ENCODE measurements at regions not wholly inside any gene's neighbourhood (a gene's known extent, or its start where the extent isn't known, plus 50 kb on each side); places are given as distances from the start of the nearest gene placed in this dataset.

DNA sequence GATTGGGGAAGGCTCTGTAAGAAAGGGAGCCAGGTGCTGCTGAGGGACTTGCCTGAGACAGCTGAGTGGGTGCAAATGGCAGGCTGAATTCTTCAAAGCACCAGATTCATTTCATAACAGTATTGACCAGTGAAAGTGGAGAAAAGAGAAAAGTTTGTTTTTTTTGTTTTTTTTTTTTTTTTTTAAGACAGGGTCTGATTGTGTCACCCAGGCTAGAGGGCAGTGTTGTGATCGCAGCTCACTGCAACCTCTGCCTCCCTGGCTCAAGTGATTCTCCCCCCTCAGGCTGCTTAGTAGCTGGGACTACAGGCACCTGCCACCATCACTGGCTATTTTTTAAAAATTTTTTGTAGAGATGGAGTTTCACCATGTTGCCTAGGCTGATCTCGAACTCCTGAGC lies 494.0 kb downstream of the MIAT start:
- WGBS = 77% methylated on average over 2 of the region's 2 CpGs
- no peaks in the 10 kb centered on the region for H3K36me3 ChIP-seq (ENCODE audit: control insufficient read depth in 2 of 2, insufficient read depth in 2 of 2, low read length in 1 of 2)
- H3K4me3 ChIP-seq (ENCODE audit: low read length in 2 of 2) = no peak overlapping the region
- no peaks in the 10 kb centered on the region for H3K9me3 ChIP-seq (ENCODE audit: control insufficient read depth in 2 of 2, insufficient read depth in 1 of 2, low read length in 1 of 2)
- H3K27me3 ChIP-seq (ENCODE audit: control insufficient read depth in 2 of 2, insufficient read depth in 1 of 2, low read length in 1 of 2) = no peaks in the 10 kb centered on the region
- no peak overlapping the region for H3K27ac ChIP-seq (ENCODE audit: low read depth in 1 of 2, low read length in 1 of 2)
- no peaks in the 10 kb centered on the region for H3K4me1 ChIP-seq (ENCODE audit: control insufficient read depth in 2 of 2, insufficient read depth in 2 of 2, low read length in 2 of 2)
- DNase-seq (ENCODE audit: low read depth in 6 of 9, low spot score in 9 of 9) = no peak

GRCh38 chr22:27152033-27152432 lies 494.6 kb downstream of the MIAT start:
- Histone ChIP-seq H3K4me3 (ENCODE audit: low read length in 2 of 2) (no peak overlapping the region), H3K27ac (ENCODE audit: low read depth in 1 of 2, low read length in 1 of 2) (no peak overlapping the region)
- 95% methylated on average over 2 of the region's 2 CpGs for WGBS

DNA sequence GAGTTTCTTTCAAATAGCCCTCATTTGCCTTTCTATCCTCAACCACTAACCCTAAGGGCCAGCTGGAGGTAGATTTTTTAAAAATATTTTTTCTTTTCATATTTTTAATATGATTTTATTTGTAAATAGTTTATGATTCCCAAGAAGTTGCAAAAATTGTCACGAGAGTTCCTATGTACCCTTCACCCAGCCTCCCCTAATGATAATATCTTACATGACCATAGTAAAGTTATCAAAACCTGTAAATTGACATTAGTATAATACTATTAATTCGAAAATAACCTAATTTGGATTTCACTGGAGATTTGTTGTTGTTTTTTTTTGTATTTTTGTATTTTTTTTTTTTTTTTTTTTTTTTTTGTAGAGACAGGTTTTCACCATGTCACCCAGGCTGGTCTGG lies 495.5 kb downstream of the MIAT start:
- H3K9me3 ChIP-seq (ENCODE audit: control insufficient read depth in 2 of 2, insufficient read depth in 1 of 2, low read length in 1 of 2) = no peaks in the 10 kb centered on the region
- H3K36me3 ChIP-seq (ENCODE audit: control insufficient read depth in 2 of 2, insufficient read depth in 2 of 2, low read length in 1 of 2) = no peaks in the 10 kb centered on the region
- WGBS = 84% methylated on average over 2 of the region's 2 CpGs
- no peaks in the 10 kb centered on the region for H3K4me1 ChIP-seq (ENCODE audit: control insufficient read depth in 2 of 2, insufficient read depth in 2 of 2, low read length in 2 of 2)
- H3K27ac ChIP-seq (ENCODE audit: low read depth in 1 of 2, low read length in 1 of 2) = no peak overlapping the region
- DNase-seq (ENCODE audit: low read depth in 6 of 9, low spot score in 9 of 9) = no peak
- H3K27me3 ChIP-seq (ENCODE audit: control insufficient read depth in 2 of 2, insufficient read depth in 1 of 2, low read length in 1 of 2) = no peaks in the 10 kb centered on the region
- H3K4me3 ChIP-seq (ENCODE audit: low read length in 2 of 2) = no peak overlapping the region

More at GRCh38 chr22:27152033-27152432, 494.6 kb downstream of the MIAT start:
- no peaks in the 10 kb centered on the region for H3K9me3 ChIP-seq (ENCODE audit: control insufficient read depth in 2 of 2, insufficient read depth in 1 of 2, low read length in 1 of 2)
- H3K36me3 ChIP-seq (ENCODE audit: control insufficient read depth in 2 of 2, insufficient read depth in 2 of 2, low read length in 1 of 2) = no peaks in the 10 kb centered on the region
- H3K27me3 ChIP-seq (ENCODE audit: control insufficient read depth in 2 of 2, insufficient read depth in 1 of 2, low read length in 1 of 2) = no peaks in the 10 kb centered on the region
- H3K4me1 ChIP-seq (ENCODE audit: control insufficient read depth in 2 of 2, insufficient read depth in 2 of 2, low read length in 2 of 2) = no peaks in the 10 kb centered on the region
- DNase-seq (ENCODE audit: low read depth in 6 of 9, low spot score in 9 of 9) = no peak

DNA sequence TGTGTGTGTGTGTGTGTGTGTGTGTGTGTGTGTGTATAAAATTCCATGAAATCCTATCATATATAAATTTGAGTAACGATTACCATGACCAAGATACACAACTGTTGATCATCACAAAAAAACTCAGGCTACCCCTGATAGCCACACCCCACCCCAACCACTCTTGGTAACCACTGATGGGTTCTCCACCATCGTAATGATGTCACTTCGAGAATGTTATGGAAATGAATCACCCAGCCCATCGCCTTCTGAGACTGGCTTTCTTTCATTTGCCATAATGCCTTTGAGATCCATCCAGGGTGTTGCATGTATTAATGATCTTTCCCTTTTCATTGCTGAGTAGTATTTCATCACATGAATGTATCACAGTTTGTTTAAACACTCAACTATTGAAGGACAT lies 496.0 kb downstream of the MIAT start:
- no peaks in the 10 kb centered on the region for H3K9me3 ChIP-seq (ENCODE audit: control insufficient read depth in 2 of 2, insufficient read depth in 1 of 2, low read length in 1 of 2)
- no peaks in the 10 kb centered on the region for H3K4me1 ChIP-seq (ENCODE audit: control insufficient read depth in 2 of 2, insufficient read depth in 2 of 2, low read length in 2 of 2)
- no peaks in the 10 kb centered on the region for H3K36me3 ChIP-seq (ENCODE audit: control insufficient read depth in 2 of 2, insufficient read depth in 2 of 2, low read length in 1 of 2)
- no peak for DNase-seq (ENCODE audit: low read depth in 6 of 9, low spot score in 9 of 9)
- no peak overlapping the region for H3K27ac ChIP-seq (ENCODE audit: low read depth in 1 of 2, low read length in 1 of 2)
- H3K27me3 ChIP-seq (ENCODE audit: control insufficient read depth in 2 of 2, insufficient read depth in 1 of 2, low read length in 1 of 2) = no peaks in the 10 kb centered on the region
- WGBS = 96% methylated on average over 4 of the region's 4 CpGs
- no peak overlapping the region for H3K4me3 ChIP-seq (ENCODE audit: low read length in 2 of 2)

GRCh38 chr22:27154717-27155116 lies 497.3 kb downstream of the MIAT start:
- H3K27ac ChIP-seq (ENCODE audit: low read depth in 1 of 2, low read length in 1 of 2) = no peak overlapping the region
- no peaks in the 10 kb centered on the region for H3K27me3 ChIP-seq (ENCODE audit: control insufficient read depth in 2 of 2, insufficient read depth in 1 of 2, low read length in 1 of 2)
- no peak overlapping the region for H3K4me3 ChIP-seq (ENCODE audit: low read length in 2 of 2)
- DNase-seq (ENCODE audit: low read depth in 6 of 9, low spot score in 9 of 9) = no peak
- no peaks in the 10 kb centered on the region for H3K4me1 ChIP-seq (ENCODE audit: control insufficient read depth in 2 of 2, insufficient read depth in 2 of 2, low read length in 2 of 2)
- no peaks in the 10 kb centered on the region for H3K36me3 ChIP-seq (ENCODE audit: control insufficient read depth in 2 of 2, insufficient read depth in 2 of 2, low read length in 1 of 2)
- no peaks in the 10 kb centered on the region for H3K9me3 ChIP-seq (ENCODE audit: control insufficient read depth in 2 of 2, insufficient read depth in 1 of 2, low read length in 1 of 2)
- 13% methylated on average over 12 of the region's 12 CpGs for WGBS

- DNase-seq (ENCODE audit: low read depth in 6 of 9, low spot score in 9 of 9) = no peak
- no peaks in the 10 kb centered on the region for H3K9me3 ChIP-seq (ENCODE audit: control insufficient read depth in 2 of 2, insufficient read depth in 1 of 2, low read length in 1 of 2)
- H3K4me3 ChIP-seq (ENCODE audit: low read length in 2 of 2) = no peak overlapping the region
- no peaks in the 10 kb centered on the region for H3K4me1 ChIP-seq (ENCODE audit: control insufficient read depth in 2 of 2, insufficient read depth in 2 of 2, low read length in 2 of 2)
- H3K27me3 ChIP-seq (ENCODE audit: control insufficient read depth in 2 of 2, insufficient read depth in 1 of 2, low read length in 1 of 2) = no peaks in the 10 kb centered on the region
- H3K36me3 ChIP-seq (ENCODE audit: control insufficient read depth in 2 of 2, insufficient read depth in 2 of 2, low read length in 1 of 2) = no peaks in the 10 kb centered on the region
- 95% methylated on average over 8 of the region's 8 CpGs for WGBS
- no peak overlapping the region for H3K27ac ChIP-seq (ENCODE audit: low read depth in 1 of 2, low read length in 1 of 2)
These were observed 499.6 kb downstream of the MIAT start for GRCh38 chr22:27156821-27157489.

DNA sequence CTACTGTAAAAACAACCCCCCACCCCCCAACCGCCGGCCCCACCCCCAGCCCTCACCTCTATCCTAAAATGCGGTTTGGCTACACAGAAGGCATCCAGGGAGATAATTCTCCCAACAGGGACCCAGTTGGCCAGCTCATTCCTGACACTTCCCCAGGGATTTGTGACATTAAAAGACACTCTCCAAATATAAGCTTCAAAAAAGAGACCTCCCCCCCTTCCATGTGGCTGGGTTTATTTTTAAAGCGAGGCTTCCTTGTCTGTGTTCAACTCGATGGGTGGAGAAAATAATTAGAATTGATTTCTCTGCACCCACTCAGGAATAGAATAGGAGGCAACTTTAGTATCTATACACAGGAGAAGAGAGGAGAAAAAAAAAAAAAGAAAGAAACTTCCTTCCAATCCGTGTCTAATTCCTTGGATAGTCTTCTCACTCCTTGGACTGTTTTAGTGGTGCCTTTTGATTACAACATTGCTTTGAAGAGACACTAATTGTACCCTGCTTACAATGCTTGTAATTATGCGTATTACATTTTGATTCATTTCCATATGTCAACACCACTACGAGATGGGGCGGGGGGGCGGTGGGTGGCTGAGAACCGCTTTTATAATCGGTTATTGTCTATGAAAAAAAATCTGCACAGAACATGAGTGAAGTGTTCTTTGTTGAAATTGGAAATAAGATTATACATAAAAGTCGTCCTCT lies 500.4 kb downstream of the MIAT start:
- H3K27me3 ChIP-seq (ENCODE audit: control insufficient read depth in 2 of 2, insufficient read depth in 1 of 2, low read length in 1 of 2) = no peaks in the 10 kb centered on the region
- DNase-seq (ENCODE audit: low read depth in 6 of 9, low spot score in 9 of 9) = no peak
- WGBS = 90% methylated on average over 13 of the region's 13 CpGs

DNA sequence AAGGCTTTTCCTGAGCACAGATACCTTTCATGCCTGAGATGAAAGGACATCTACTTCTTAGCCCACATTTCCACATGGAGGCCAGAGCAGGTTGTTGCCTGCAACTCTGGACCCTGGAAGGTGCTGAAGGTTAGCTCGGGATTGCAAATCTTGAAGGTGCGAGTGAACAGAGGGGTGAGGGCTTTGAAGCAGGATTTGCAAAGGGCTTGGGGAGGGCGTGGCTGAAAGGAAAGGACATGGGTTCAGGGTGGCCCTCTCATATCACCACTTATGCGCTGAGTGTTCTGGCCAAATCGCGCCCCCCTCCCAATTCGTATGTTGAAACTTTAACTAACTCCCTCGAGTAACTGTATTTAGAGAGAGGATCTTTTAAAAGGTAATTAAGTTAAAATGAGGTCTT lies 501.6 kb downstream of the MIAT start:
- 90% methylated on average over 8 of the region's 8 CpGs for WGBS
- H3K36me3 ChIP-seq (ENCODE audit: control insufficient read depth in 2 of 2, insufficient read depth in 2 of 2, low read length in 1 of 2) = no peaks in the 10 kb centered on the region
- DNase-seq (ENCODE audit: low read depth in 6 of 9, low spot score in 9 of 9) = no peak
- no peak overlapping the region for H3K27ac ChIP-seq (ENCODE audit: low read depth in 1 of 2, low read length in 1 of 2)
- no peak overlapping the region for H3K4me3 ChIP-seq (ENCODE audit: low read length in 2 of 2)
- H3K9me3 ChIP-seq (ENCODE audit: control insufficient read depth in 2 of 2, insufficient read depth in 1 of 2, low read length in 1 of 2) = no peaks in the 10 kb centered on the region
- H3K27me3 ChIP-seq (ENCODE audit: control insufficient read depth in 2 of 2, insufficient read depth in 1 of 2, low read length in 1 of 2) = no peaks in the 10 kb centered on the region
- no peaks in the 10 kb centered on the region for H3K4me1 ChIP-seq (ENCODE audit: control insufficient read depth in 2 of 2, insufficient read depth in 2 of 2, low read length in 2 of 2)

More for the DNA sequence above, 500.4 kb downstream of the MIAT start:
- Histone ChIP-seq H3K36me3 (ENCODE audit: control insufficient read depth in 2 of 2, insufficient read depth in 2 of 2, low read length in 1 of 2) (no peaks in the 10 kb centered on the region), H3K27ac (ENCODE audit: low read depth in 1 of 2, low read length in 1 of 2) (no peak overlapping the region), H3K4me3 (ENCODE audit: low read length in 2 of 2) (no peak overlapping the region), H3K9me3 (ENCODE audit: control insufficient read depth in 2 of 2, insufficient read depth in 1 of 2, low read length in 1 of 2) (no peaks in the 10 kb centered on the region), H3K4me1 (ENCODE audit: control insufficient read depth in 2 of 2, insufficient read depth in 2 of 2, low read length in 2 of 2) (no peaks in the 10 kb centered on the region)

DNA sequence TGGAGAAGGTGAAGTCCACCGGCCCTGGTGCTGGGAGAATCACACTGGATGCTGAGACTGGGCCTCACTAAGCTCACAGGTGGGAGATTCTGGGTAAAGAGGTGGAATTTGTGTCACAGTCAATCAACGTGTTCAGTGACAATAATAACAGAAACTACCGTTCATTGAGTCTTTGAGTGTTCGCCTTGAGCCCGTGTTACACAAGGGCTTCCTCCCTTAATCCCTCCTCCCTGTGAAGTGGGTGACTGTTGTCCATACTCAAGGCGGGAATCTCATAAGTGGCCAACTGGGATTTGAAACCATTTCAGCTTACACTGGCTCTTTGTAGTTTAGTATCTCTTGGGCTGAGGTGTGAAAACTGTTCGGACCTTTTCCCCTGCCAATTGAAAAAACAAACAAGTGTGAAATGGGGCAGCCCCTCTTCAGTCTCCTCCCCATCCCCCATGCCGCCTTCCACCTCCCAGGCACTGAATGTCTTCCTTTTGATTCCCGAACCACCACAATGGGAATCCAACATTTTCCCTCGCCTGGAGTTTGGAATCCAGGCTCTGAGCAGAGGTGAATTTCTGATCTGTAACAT lies 502.4 kb downstream of the MIAT start:
- Histone ChIP-seq H3K36me3 (ENCODE audit: control insufficient read depth in 2 of 2, insufficient read depth in 2 of 2, low read length in 1 of 2) (no peaks in the 10 kb centered on the region), H3K4me1 (ENCODE audit: control insufficient read depth in 2 of 2, insufficient read depth in 2 of 2, low read length in 2 of 2) (no peaks in the 10 kb centered on the region), H3K4me3 (ENCODE audit: low read length in 2 of 2) (no peak overlapping the region), H3K27me3 (ENCODE audit: control insufficient read depth in 2 of 2, insufficient read depth in 1 of 2, low read length in 1 of 2) (no peaks in the 10 kb centered on the region), H3K27ac (ENCODE audit: low read depth in 1 of 2, low read length in 1 of 2) (no peak overlapping the region), H3K9me3 (ENCODE audit: control insufficient read depth in 2 of 2, insufficient read depth in 1 of 2, low read length in 1 of 2) (no peaks in the 10 kb centered on the region)
- no peak for DNase-seq (ENCODE audit: low read depth in 6 of 9, low spot score in 9 of 9)
- WGBS = 94% methylated on average over 10 of the region's 10 CpGs
